ENCODE measurements at regions not wholly inside any gene's neighbourhood (a gene's known extent, or its start where the extent isn't known, plus 50 kb on each side); places are given as distances from the start of the nearest gene placed in this dataset.

GRCh38 chr11:27873664-27874063 is 173.4 kb upstream of the BDNF start:
- no peak overlapping the region for H3K4me3 ChIP-seq (ENCODE audit: low read depth, low read length)
- TF ChIP-seq, protein P1, sequence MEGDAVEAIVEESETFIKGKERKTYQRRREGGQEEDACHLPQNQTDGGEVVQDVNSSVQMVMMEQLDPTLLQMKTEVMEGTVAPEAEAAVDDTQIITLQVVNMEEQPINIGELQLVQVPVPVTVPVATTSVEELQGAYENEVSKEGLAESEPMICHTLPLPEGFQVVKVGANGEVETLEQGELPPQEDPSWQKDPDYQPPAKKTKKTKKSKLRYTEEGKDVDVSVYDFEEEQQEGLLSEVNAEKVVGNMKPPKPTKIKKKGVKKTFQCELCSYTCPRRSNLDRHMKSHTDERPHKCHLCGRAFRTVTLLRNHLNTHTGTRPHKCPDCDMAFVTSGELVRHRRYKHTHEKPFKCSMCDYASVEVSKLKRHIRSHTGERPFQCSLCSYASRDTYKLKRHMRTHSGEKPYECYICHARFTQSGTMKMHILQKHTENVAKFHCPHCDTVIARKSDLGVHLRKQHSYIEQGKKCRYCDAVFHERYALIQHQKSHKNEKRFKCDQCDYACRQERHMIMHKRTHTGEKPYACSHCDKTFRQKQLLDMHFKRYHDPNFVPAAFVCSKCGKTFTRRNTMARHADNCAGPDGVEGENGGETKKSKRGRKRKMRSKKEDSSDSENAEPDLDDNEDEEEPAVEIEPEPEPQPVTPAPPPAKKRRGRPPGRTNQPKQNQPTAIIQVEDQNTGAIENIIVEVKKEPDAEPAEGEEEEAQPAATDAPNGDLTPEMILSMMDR (IDR thresholded peaks at IDR 0.05; ENCODE audit: control insufficient read depth, extremely low read depth, insufficient read depth), result no peak
- peak; percentile 8 for DNase-seq (ENCODE audit: low read depth)

DNA sequence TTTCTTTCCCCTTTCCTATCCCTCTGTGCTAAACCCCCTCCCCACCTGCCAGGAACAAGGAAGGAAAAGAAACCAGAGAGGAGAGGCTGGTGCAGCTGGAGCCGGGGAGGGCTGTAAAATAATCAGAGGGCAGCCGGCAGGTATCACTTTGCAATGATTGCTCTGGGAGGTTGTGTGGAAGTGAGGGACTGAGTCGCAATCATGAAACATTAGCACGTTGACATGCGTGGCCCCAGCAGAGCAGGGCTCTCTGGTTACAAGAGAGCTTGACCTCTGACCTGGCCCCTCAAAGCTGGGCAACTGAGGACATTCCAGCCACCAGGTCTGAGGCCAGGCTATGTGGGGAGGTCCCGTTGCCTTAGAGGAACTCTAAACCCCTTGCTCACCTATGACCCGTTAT is 170.8 kb upstream of the BDNF start:
- H3K4me3 ChIP-seq (ENCODE audit: low read depth, low read length), result no peak overlapping the region
- TF ChIP-seq, protein P1 (IDR thresholded peaks at IDR 0.05; ENCODE audit: control insufficient read depth, extremely low read depth, insufficient read depth), result no peak
- no peak for DNase-seq (ENCODE audit: low read depth)

- no peak for DNase-seq (ENCODE audit: low read depth)
- no peak overlapping the region for H3K4me3 ChIP-seq (ENCODE audit: low read depth, low read length)
- TF ChIP-seq, protein P1 (IDR thresholded peaks at IDR 0.05; ENCODE audit: control insufficient read depth, extremely low read depth, insufficient read depth), result no peak
Measured at GRCh38 chr11:27869701-27870100, 169.4 kb upstream of the BDNF start.

DNA sequence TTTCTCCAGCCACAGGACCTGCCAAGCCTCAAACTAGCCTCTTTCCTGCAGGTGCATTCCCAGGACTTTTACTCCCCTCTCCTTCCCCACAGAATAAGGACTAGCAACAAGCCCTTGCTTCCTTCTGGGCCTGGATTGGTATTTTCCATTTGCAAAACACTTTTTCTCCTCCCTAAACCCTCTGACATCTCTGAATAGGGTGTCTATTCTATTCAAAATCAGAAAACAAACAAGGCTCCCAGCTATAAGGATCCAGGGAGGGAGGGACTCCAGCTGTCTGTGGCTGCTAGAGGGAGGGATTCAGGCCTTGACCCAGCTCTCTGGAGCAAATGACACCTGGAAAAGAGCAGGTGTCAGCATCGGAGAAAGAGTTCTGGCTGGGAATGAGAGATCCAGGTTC is 168.5 kb upstream of the BDNF start:
- DNase-seq (ENCODE audit: low read depth), result no peak
- TF ChIP-seq, protein P1 (IDR thresholded peaks at IDR 0.05; ENCODE audit: control insufficient read depth, extremely low read depth, insufficient read depth), result no peak
- no peak overlapping the region for H3K4me3 ChIP-seq (ENCODE audit: low read depth, low read length)

DNA sequence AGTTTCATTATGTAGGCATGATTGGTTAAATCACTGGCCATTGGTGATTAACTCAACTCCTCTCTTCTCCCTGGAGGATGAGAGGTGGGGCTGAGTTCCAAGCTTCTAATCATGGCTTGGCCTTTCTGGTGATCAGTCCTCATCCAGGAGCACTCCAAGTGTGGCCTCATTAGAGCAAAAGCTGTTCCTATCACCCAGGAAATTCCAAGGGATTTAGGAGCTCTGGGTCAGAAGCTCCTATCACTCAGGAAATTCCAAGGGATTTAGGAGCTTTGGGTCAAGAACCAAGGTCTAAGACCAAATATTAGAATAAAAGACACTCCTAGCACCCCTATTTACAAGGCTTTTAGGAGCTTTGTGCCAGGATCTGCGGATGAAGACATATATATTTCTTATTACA is 168.0 kb upstream of the BDNF start:
- no peak overlapping the region for H3K4me3 ChIP-seq (ENCODE audit: low read depth, low read length)
- TF ChIP-seq, protein P1 (IDR thresholded peaks at IDR 0.05; ENCODE audit: control insufficient read depth, extremely low read depth, insufficient read depth), result no peak
- no peak for DNase-seq (ENCODE audit: low read depth)

DNA sequence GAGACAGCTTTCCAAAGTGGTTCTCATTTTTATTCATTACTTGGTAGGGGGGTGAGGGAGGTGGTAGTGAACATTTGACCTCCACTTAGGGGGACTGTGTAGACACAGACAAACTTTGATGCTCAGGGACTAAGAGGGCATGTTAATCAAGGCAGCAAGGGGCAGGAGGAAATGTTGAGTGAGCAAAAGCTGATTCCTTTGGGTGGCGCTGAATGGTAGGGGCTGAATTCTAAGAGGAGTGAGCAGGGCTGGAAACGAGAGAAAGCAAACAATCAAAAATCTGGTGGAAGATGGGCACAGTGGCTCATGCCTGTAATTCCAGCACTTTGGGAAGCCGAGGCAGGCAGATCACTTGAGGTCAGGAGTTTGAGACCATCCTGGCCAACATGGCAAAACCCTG is 164.8 kb upstream of the BDNF start:
- no peak overlapping the region for H3K4me3 ChIP-seq (ENCODE audit: low read depth, low read length)
- TF ChIP-seq, protein P1 (IDR thresholded peaks at IDR 0.05; ENCODE audit: control insufficient read depth, extremely low read depth, insufficient read depth), result no peak
- no peak for DNase-seq (ENCODE audit: low read depth)

GRCh38 chr11:27864611-27865010 is 164.4 kb upstream of the BDNF start:
- H3K4me3 ChIP-seq (ENCODE audit: low read depth, low read length), result no peak overlapping the region
- TF ChIP-seq, protein P1 (IDR thresholded peaks at IDR 0.05; ENCODE audit: control insufficient read depth, extremely low read depth, insufficient read depth), result no peak
- no peak for DNase-seq (ENCODE audit: low read depth)

Measured in LNCaP clone FGC (cell line).